H1 (cell line): ENCODE measurements at regions not wholly inside any gene's neighbourhood (a gene's known extent, or its start where the extent isn't known, plus 50 kb on each side); places are given as distances from the start of the nearest gene placed in this dataset.

ENCODE experiments used
- CTCF ChIA-PET: fragments of 300-600 bp; sonication (Branson Sonifier 250); formaldehyde crosslinking; loops from one replicate; lab custom pipeline; 2021; ENCODE audit not compliant: partially characterized antibody; lab: Charles Lee
- POLR2A ChIA-PET: fragments of 300-600 bp; sonication (Branson Sonifier 250); formaldehyde crosslinking; loops from one replicate; lab custom pipeline; 2021; ENCODE audit warnings: inconsistent platforms; ENCODE audit not compliant: partially characterized antibody; lab: Charles Lee
- DNase-seq, 2 experiments: peaks; one replicate each; pipeline versions ENCODE4 v3.0.0 to v3.0.0-alpha.2; 2010 to 2022; ENCODE audit warnings: low spot score in 2 of 2, low read depth in 1 of 2, mixed read lengths in 1 of 2
- FAIRE-seq: peaks from 2 replicates; lab custom pipeline; 2011; peaks lifted over from hg19 to GRCh38; lab: Jason Lieb, UNC
- H2AFZ ChIP-seq: 2 replicates; pipeline ENCODE4 v1.8.1; 2012; ENCODE audit warnings: low read length, inconsistent platforms
- H2AK5ac ChIP-seq: 2 replicates; pipeline ENCODE4 v1.6.1; 2013; ENCODE audit warnings: low read depth, low read length
- H2BK120ac ChIP-seq: replicated peaks from 2 replicates; pipeline ENCODE3; 2013; ENCODE audit warnings: low read depth, low read length, inconsistent platforms
- H2BK12ac ChIP-seq: 2 replicates; pipeline ENCODE4 v1.6.1; 2013; ENCODE audit warnings: low read depth, low read length
- H2BK15ac ChIP-seq: 2 replicates; pipeline ENCODE4 v1.6.1; 2013; ENCODE audit warnings: low read length
- H2BK20ac ChIP-seq: 2 replicates; pipeline ENCODE4 v1.6.1; 2013; ENCODE audit warnings: low read length
- H2BK5ac ChIP-seq: 2 replicates; pipeline ENCODE4 v1.6.1; 2013; ENCODE audit warnings: low read depth, low read length
- H3K14ac ChIP-seq: 2 replicates; pipeline ENCODE4 v1.6.1; 2013; ENCODE audit warnings: inconsistent platforms; ENCODE audit not compliant: insufficient read length
- H3K18ac ChIP-seq: 2 replicates; pipeline ENCODE4 v1.6.1; 2013; ENCODE audit warnings: low read length; ENCODE audit errors: extremely low read depth
- H3K23ac ChIP-seq: 2 replicates; pipeline ENCODE4 v1.6.1; 2013; ENCODE audit warnings: inconsistent platforms; ENCODE audit not compliant: insufficient read length
- H3K23me2 ChIP-seq: 2 replicates; pipeline ENCODE4 v1.6.1; 2013; ENCODE audit warnings: low read depth, low read length
- H3K27ac ChIP-seq: 2 replicates; pipeline ENCODE4 v1.6.1; 2011; ENCODE audit warnings: low read depth, low read length, inconsistent platforms
- H3K27me3 ChIP-seq, 4 experiments: replicated peaks in 1 of 4; 1 replicate in 1 of 4; 2 replicates in 3 of 4; pipeline versions ENCODE4 v1.6.1 to v1.8.1; 2011 to 2013; ENCODE audit warnings: low read length in 3 of 4, mild to moderate bottlenecking in 3 of 4, inconsistent platforms in 2 of 4, mixed read lengths in 2 of 4, moderate library complexity in 1 of 4; ENCODE audit not compliant: control insufficient read depth in 3 of 4, insufficient read depth in 3 of 4; ENCODE audit errors: extremely low read depth in 1 of 4
- H3K36me3 ChIP-seq, 4 experiments: 2 replicates each; pipeline versions ENCODE4 v1.6.1 to v1.8.1; 2011 to 2013; ENCODE audit warnings: mild to moderate bottlenecking in 4 of 4, low read length in 3 of 4, moderate library complexity in 2 of 4, control low read depth in 1 of 4, inconsistent platforms in 1 of 4; ENCODE audit not compliant: insufficient read depth in 4 of 4, control insufficient read depth in 2 of 4
- H3K4ac ChIP-seq: replicated peaks from 2 replicates; pipeline ENCODE3; 2013; ENCODE audit warnings: low read length, low read depth, mixed read lengths, inconsistent platforms; ENCODE audit not compliant: insufficient read length
- H3K4me1 ChIP-seq, 4 experiments: replicated peaks in 1 of 4; 1 replicate in 1 of 4; 2 replicates in 3 of 4; pipeline versions ENCODE4 v1.6.1 to v1.8.1; 2011 to 2013; ENCODE audit warnings: low read length in 3 of 4, inconsistent platforms in 2 of 4, mixed read lengths in 1 of 4; ENCODE audit not compliant: insufficient read depth in 4 of 4, control insufficient read depth in 3 of 4
- H3K4me2 ChIP-seq, 2 experiments: 2 replicates each; pipeline versions ENCODE4 v1.6.1 to v1.8.1; 2011 to 2013; ENCODE audit warnings: low read depth in 2 of 2, low read length in 2 of 2, control low read depth in 1 of 2, inconsistent platforms in 1 of 2, mild to moderate bottlenecking in 1 of 2; ENCODE audit not compliant: insufficient read depth in 1 of 2
- H3K4me3 ChIP-seq, 4 experiments: fragments of 200-600, 300-600 bp in 1 of 4; sonication (generic), shearing (Covaris generic), sonication (Bioruptor Twin) in 1 of 4; 2 replicates each; pipeline versions ENCODE4 v1.5.1 to v1.8.1; 2011 to 2016; ENCODE audit warnings: low read length in 4 of 4, low read depth in 3 of 4, control low read depth in 2 of 4, inconsistent platforms in 2 of 4, mild to moderate bottlenecking in 2 of 4, mixed read lengths in 1 of 4, moderate library complexity in 1 of 4; ENCODE audit not compliant: insufficient read depth in 2 of 4; ENCODE audit errors: extremely low read depth in 1 of 4
- H3K56ac ChIP-seq: replicated peaks from 2 replicates; pipeline ENCODE3; 2013; ENCODE audit warnings: low read depth, mild to moderate bottlenecking, mixed read lengths, low read length, inconsistent platforms; ENCODE audit not compliant: insufficient read length
- H3K79me1 ChIP-seq: 2 replicates; pipeline ENCODE4 v1.6.1; 2013; ENCODE audit warnings: low read depth, low read length, control low read depth
- H3K79me2 ChIP-seq, 2 experiments: 2 replicates each; pipeline versions ENCODE4 v1.6.1 to v1.8.1; 2012 to 2013; ENCODE audit warnings: low read length in 2 of 2, mild to moderate bottlenecking in 2 of 2, inconsistent platforms in 1 of 2; ENCODE audit not compliant: insufficient read depth in 2 of 2, control insufficient read depth in 1 of 2
- H3K9ac ChIP-seq, 4 experiments: replicated peaks in 1 of 4; 1 replicate in 1 of 4; 2 replicates in 3 of 4; pipeline versions ENCODE4 v1.6.1 to v1.8.1; 2011 to 2013; ENCODE audit warnings: low read depth in 3 of 4, low read length in 3 of 4, control low read depth in 2 of 4, mild to moderate bottlenecking in 2 of 4, moderate library complexity in 2 of 4, inconsistent platforms in 1 of 4; ENCODE audit errors: extremely low read depth in 1 of 4
- H3K9me3 ChIP-seq, 2 experiments: 2 replicates each; pipeline versions ENCODE4 v1.6.1 to v1.8.1; 2012 to 2013; ENCODE audit warnings: mild to moderate bottlenecking in 2 of 2, moderate library complexity in 2 of 2, control low read depth in 1 of 2, inconsistent platforms in 1 of 2, low read depth in 1 of 2, low read length in 1 of 2, mixed read lengths in 1 of 2; ENCODE audit not compliant: insufficient read depth in 2 of 2
- H4K20me1 ChIP-seq, 2 experiments: replicated peaks in 1 of 2; 2 replicates each; pipeline versions ENCODE3 to v1.8.1; 2011 to 2013; ENCODE audit warnings: inconsistent platforms in 2 of 2, low read length in 2 of 2, mild to moderate bottlenecking in 1 of 2; ENCODE audit not compliant: insufficient read depth in 2 of 2, control insufficient read depth in 1 of 2
- H4K5ac ChIP-seq: 2 replicates; pipeline ENCODE4 v1.6.1; 2013; ENCODE audit warnings: low read length, low read depth, mixed read lengths, inconsistent platforms; ENCODE audit not compliant: insufficient read length
- H4K8ac ChIP-seq: 2 replicates; pipeline ENCODE4 v1.8.0; 2013; ENCODE audit warnings: mild to moderate bottlenecking, moderate library complexity, low read length, inconsistent platforms; ENCODE audit not compliant: insufficient read depth; ENCODE audit errors: extremely low read depth
- H4K91ac ChIP-seq: replicated peaks from 2 replicates; pipeline ENCODE3; 2013; ENCODE audit warnings: low read length, mixed read lengths, inconsistent platforms; ENCODE audit not compliant: insufficient read length
- ASH2L ChIP-seq: fragments of 200-600, 300-600 bp; sonication (generic); IDR thresholded peaks from one replicate; pipeline ENCODE4 v1.7.1; 2017; ENCODE audit warnings: low read length
- BCL11A ChIP-seq, 2 experiments: IDR thresholded peaks; one replicate each; pipeline ENCODE4 v1.6.1; 2011; ENCODE audit warnings: low read depth in 2 of 2, low read length in 2 of 2, mild to moderate bottlenecking in 2 of 2
- CHD2 ChIP-seq: IDR thresholded peaks from 2 replicates; pipeline ENCODE4 v1.6.1; 2012; ENCODE audit warnings: low read length, improper control_type of control experiment
- FOSL1 ChIP-seq: IDR thresholded peaks from 2 replicates; pipeline ENCODE4 v1.6.1; 2011; ENCODE audit warnings: mild to moderate bottlenecking, low read depth, low read length, moderate library complexity; ENCODE audit not compliant: insufficient read depth
- JUND ChIP-seq: IDR thresholded peaks from 2 replicates; pipeline ENCODE4 v1.6.1; 2011; ENCODE audit warnings: mild to moderate bottlenecking, improper control_type of control experiment, low read length
- KDM4A ChIP-seq: IDR thresholded peaks from one replicate; pipeline ENCODE4 v1.7.1; 2012; ENCODE audit warnings: low read depth, mild to moderate bottlenecking, moderate library complexity, low read length, inconsistent platforms; ENCODE audit not compliant: severe bottlenecking
- MAFK ChIP-seq: IDR thresholded peaks from 2 replicates; pipeline ENCODE4 v1.6.1; 2012; ENCODE audit warnings: low read depth, mild to moderate bottlenecking, improper control_type of control experiment, low read length
- NRF1 ChIP-seq: IDR thresholded peaks from 2 replicates; pipeline ENCODE4 v1.6.1; 2011; ENCODE audit warnings: mild to moderate bottlenecking, low read depth, low read length, improper control_type of control experiment
- RNF2 ChIP-seq: fragments of 200-900, 300-1000 bp; sonication (generic); IDR thresholded peaks from 2 replicates; pipeline ENCODE4 v1.7.1; 2016; ENCODE audit warnings: borderline replicate concordance, low read depth, mild to moderate bottlenecking, antibody characterized with exemption, low read length; ENCODE audit not compliant: poor library complexity, severe bottlenecking; ENCODE audit errors: missing control alignments
- SAP30 ChIP-seq: fragments of 300-600 bp; sonication (generic); IDR thresholded peaks from 2 replicates; pipeline ENCODE4 v1.7.1; 2012; ENCODE audit warnings: low read length, moderate library complexity, mild to moderate bottlenecking, inconsistent platforms; ENCODE audit not compliant: insufficient read depth, insufficient replicate concordance
- TAF7 ChIP-seq: optimal IDR thresholded peaks from 2 replicates; pipeline ENCODE3; 2011; ENCODE audit warnings: low read depth, mild to moderate bottlenecking, inconsistent platforms, low read length, moderate library complexity, borderline replicate concordance
- TCF12 ChIP-seq: IDR thresholded peaks from 2 replicates; pipeline ENCODE4 v1.6.1; 2011; ENCODE audit warnings: low read depth, mild to moderate bottlenecking, low read length
- TF ChIP-seq, protein P1 (sequence below): IDR thresholded peaks from 2 replicates; pipeline ENCODE4 v1.6.1; 2012; ENCODE audit warnings: inconsistent platforms
- TF ChIP-seq, protein P2 (sequence below): IDR thresholded peaks from 2 replicates; pipeline ENCODE4 v1.6.1; 2012; ENCODE audit warnings: low read length, inconsistent platforms

DNA sequence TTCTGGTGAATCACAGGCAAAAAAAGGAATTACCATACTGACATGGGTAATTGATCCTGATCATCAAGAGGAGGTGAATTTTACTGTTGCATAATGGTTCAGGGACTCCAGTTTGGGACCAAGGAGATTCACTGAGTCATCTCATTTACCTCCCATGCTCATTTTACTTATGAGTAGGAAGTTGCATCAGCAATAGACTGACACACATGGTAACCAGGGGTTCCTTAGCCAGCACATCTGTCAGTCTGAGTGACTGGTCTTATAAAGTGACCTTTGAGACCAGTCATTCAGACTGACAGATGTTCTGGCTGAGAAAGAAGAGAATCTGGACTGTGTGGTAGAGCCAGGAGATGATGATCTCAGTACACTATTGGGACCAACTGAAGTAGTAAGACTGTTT lies 384.6 kb upstream of the CD180 start:
- H2AK5ac ChIP-seq, result no peak overlapping the region
- H2BK20ac ChIP-seq, result no peak overlapping the region
- no peak overlapping the region for H3K14ac ChIP-seq
- H4K5ac ChIP-seq, result no peak overlapping the region
- H3K4me3 ChIP-seq, result no peak overlapping the region
- H3K23me2 ChIP-seq, result no peaks in the 10 kb centered on the region
- H3K4ac ChIP-seq, result no peak overlapping the region
- no peaks in the 10 kb centered on the region for H3K27me3 ChIP-seq
- no peak overlapping the region for H3K23ac ChIP-seq
- no peaks in the 10 kb centered on the region for H3K36me3 ChIP-seq
- ChIA-PET POLR2A (no interaction called here), CTCF (interaction anchor here (0.5 to 0.6 kb wide), 2 partner anchors 86 to 332 kb away, joined by 3 read pairs; no protein-coding TSS in a partner anchor)
- no peak for FAIRE-seq
- H4K8ac ChIP-seq, result no peak overlapping the region
- H3K9ac ChIP-seq, result no peak overlapping the region
- no peak overlapping the region for H3K56ac ChIP-seq
- H2BK5ac ChIP-seq, result no peak overlapping the region
- H3K9me3 ChIP-seq, result no peaks in the 10 kb centered on the region
- no peak overlapping the region for H2BK120ac ChIP-seq
- H4K20me1 ChIP-seq, result no peaks in the 10 kb centered on the region
- H3K18ac ChIP-seq, result no peak overlapping the region
- H2BK15ac ChIP-seq, result no peak overlapping the region
- DNase-seq, result no peak
- no peaks in the 10 kb centered on the region for H3K79me2 ChIP-seq
- H4K91ac ChIP-seq, result no peak overlapping the region
- H2AFZ ChIP-seq, result no peak overlapping the region
- no peaks in the 10 kb centered on the region for H3K4me1 ChIP-seq
- H3K4me2 ChIP-seq, result no peak overlapping the region
- no peaks in the 10 kb centered on the region for H3K79me1 ChIP-seq
- no peak overlapping the region for H3K27ac ChIP-seq
- H2BK12ac ChIP-seq, result no peak overlapping the region
- no peak for TF ChIP-seq NRF1
- TF ChIP-seq TCF12, result no peak
- no peak for TF ChIP-seq MAFK
- no peak for TF ChIP-seq KDM4A
- TF ChIP-seq TAF7, result no peak
- TF ChIP-seq BCL11A (IDR thresholded peaks at IDR 0.05; ENCODE audit: low read depth in 2 of 2, low read length in 2 of 2), result no peak
- TF ChIP-seq RNF2, result no peak
- TF ChIP-seq, protein P1, sequence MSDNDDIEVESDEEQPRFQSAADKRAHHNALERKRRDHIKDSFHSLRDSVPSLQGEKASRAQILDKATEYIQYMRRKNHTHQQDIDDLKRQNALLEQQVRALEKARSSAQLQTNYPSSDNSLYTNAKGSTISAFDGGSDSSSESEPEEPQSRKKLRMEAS, result no peak
- TF ChIP-seq, protein P2, sequence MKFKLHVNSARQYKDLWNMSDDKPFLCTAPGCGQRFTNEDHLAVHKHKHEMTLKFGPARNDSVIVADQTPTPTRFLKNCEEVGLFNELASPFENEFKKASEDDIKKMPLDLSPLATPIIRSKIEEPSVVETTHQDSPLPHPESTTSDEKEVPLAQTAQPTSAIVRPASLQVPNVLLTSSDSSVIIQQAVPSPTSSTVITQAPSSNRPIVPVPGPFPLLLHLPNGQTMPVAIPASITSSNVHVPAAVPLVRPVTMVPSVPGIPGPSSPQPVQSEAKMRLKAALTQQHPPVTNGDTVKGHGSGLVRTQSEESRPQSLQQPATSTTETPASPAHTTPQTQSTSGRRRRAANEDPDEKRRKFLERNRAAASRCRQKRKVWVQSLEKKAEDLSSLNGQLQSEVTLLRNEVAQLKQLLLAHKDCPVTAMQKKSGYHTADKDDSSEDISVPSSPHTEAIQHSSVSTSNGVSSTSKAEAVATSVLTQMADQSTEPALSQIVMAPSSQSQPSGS, result no peak
- no peak for TF ChIP-seq JUND
- TF ChIP-seq CHD2, result no peak
- TF ChIP-seq SAP30, result no peak
- no peak for TF ChIP-seq ASH2L
- TF ChIP-seq FOSL1, result no peak
